Caco-2 (cell line): ENCODE measurements at regions not wholly inside any gene's neighbourhood (a gene's known extent, or its start where the extent isn't known, plus 50 kb on each side); places are given as distances from the start of the nearest gene placed in this dataset.

Experiments used
- BruUV-seq: library from RNA; stranded (reverse); fragments of 400-500 nt; replicated peaks from 2 replicates; lab custom pipeline; 2021; lab: Mats Ljungman, UMichigan
- CTCF ChIA-PET: fragments of 300-600 bp; sonication (Branson Sonifier 250); formaldehyde crosslinking; loops from one replicate; lab custom pipeline; 2022; ENCODE audit warnings: antibody characterized with exemption; lab: Charles Lee
- POLR2A ChIA-PET: fragments of 300-600 bp; sonication (Branson Sonifier 250); formaldehyde crosslinking; loops from one replicate; lab custom pipeline; 2022; ENCODE audit warnings: antibody characterized with exemption; lab: Charles Lee
- DNase-seq, 2 experiments: peaks; one replicate each; pipeline versions ENCODE4 v3.0.0 to v3.0.0-alpha.2; 2020 to 2022
- H3K27me3 ChIP-seq: replicated peaks from 2 replicates; pipeline ENCODE4 v1.6.0; 2011; ENCODE audit warnings: low read length; ENCODE audit not compliant: control insufficient read depth, insufficient read depth
- H3K36me3 ChIP-seq: 2 replicates; pipeline ENCODE4 v1.5.1; 2011; ENCODE audit warnings: low read length; ENCODE audit not compliant: control insufficient read depth, insufficient read depth
- H3K4me1 ChIP-seq: fragments of 250-450 bp; sonication (Bioruptor Pico); 2 replicates; pipeline ENCODE4 v1.5.1; 2020; ENCODE audit warnings: mild to moderate bottlenecking
- H3K4me3 ChIP-seq: 2 replicates; pipeline ENCODE4 v1.5.1; 2011; ENCODE audit warnings: low read depth, mild to moderate bottlenecking, control low read depth, low read length
- H3K9me3 ChIP-seq: fragments of 250-450 bp; sonication (Bioruptor Pico); 2 replicates; pipeline ENCODE4 v1.5.1; 2020; ENCODE audit warnings: mild to moderate bottlenecking, moderate library complexity
- H3K27ac Mint-ChIP-seq: one replicate; pipeline ENCODE4 v1.8.0; 2022; ENCODE audit warnings: mixed read lengths; ENCODE audit not compliant: unreplicated experiment
- H3K27me3 Mint-ChIP-seq: one replicate; pipeline ENCODE4 v1.8.0; 2022; ENCODE audit warnings: mixed read lengths; ENCODE audit not compliant: insufficient read depth, unreplicated experiment
- H3K36me3 Mint-ChIP-seq: one replicate; pipeline ENCODE4 v1.8.0; 2022; ENCODE audit warnings: mild to moderate bottlenecking, mixed read lengths; ENCODE audit not compliant: insufficient read depth, unreplicated experiment
- H3K4me1 Mint-ChIP-seq: one replicate; pipeline ENCODE4 v1.8.0; 2022; ENCODE audit warnings: low read depth, mixed read lengths; ENCODE audit not compliant: unreplicated experiment
- H3K4me3 Mint-ChIP-seq: one replicate; pipeline ENCODE4 v1.8.0; 2022; ENCODE audit warnings: mild to moderate bottlenecking, moderate library complexity, mixed read lengths; ENCODE audit not compliant: unreplicated experiment
- H3K9me3 Mint-ChIP-seq: one replicate; pipeline ENCODE4 v1.8.0; 2022; ENCODE audit warnings: mixed read lengths; ENCODE audit not compliant: unreplicated experiment
- CTCF ChIP-seq, 2 experiments: fragments of 200-600 bp in 1 of 2; IDR thresholded peaks; 1 replicate in 1 of 2; 2 replicates in 1 of 2; pipeline versions ENCODE4 v1.5.1 to v1.8.0; 2011 to 2022; ENCODE audit warnings: antibody characterized with exemption in 1 of 2, control low read depth in 1 of 2, inconsistent platforms in 1 of 2, low read depth in 1 of 2, low read length in 1 of 2, mild to moderate bottlenecking in 1 of 2, moderate library complexity in 1 of 2; ENCODE audit not compliant: insufficient read depth in 1 of 2, severe bottlenecking in 1 of 2, unreplicated experiment in 1 of 2
- intact Hi-C: fragments of 100-400 bp; cut with micrococcal nuclease; formaldehyde crosslinking; loops from one replicate; pipeline ENCODE4 v1.10.0; 2022; ENCODE audit not compliant: unreplicated experiment

GRCh38 chr12:47319746-47320145 is 240.0 kb upstream of the AMIGO2 start:
- Mint-ChIP-seq H3K4me1 (no peaks in the 10 kb centered on the region), H3K27ac (no peak overlapping the region), H3K36me3 (no peaks in the 10 kb centered on the region), H3K27me3 (no peaks in the 10 kb centered on the region), H3K9me3 (no peaks in the 10 kb centered on the region), H3K4me3 (no peak overlapping the region)
- no peak for TF ChIP-seq CTCF (IDR thresholded peaks at IDR 0.05; ENCODE audit: insufficient read depth in 1 of 2, low read depth in 1 of 2, low read length in 1 of 2, severe bottlenecking in 1 of 2, unreplicated experiment in 1 of 2)
- H3K4me1 ChIP-seq: no peaks in the 10 kb centered on the region
- no peak for DNase-seq
- H3K9me3 ChIP-seq: peaks cover 3% of the 10 kb centered on the region; the same call in 1 of the 2 replicates
- H3K36me3 ChIP-seq: no peaks in the 10 kb centered on the region
- H3K27me3 ChIP-seq: no peaks in the 10 kb centered on the region
- no TSS peak for BruUV-seq
- ChIA-PET POLR2A (no interaction called here), CTCF (no interaction called here)
- intact Hi-C loops: no loop called here
- H3K4me3 ChIP-seq: no peak overlapping the region

GRCh38 chr12:47318963-47319362 is 239.2 kb upstream of the AMIGO2 start:
- no peak overlapping the region for H3K4me3 ChIP-seq
- no TSS peak for BruUV-seq
- Mint-ChIP-seq H3K27me3 (no peaks in the 10 kb centered on the region), H3K4me1 (no peaks in the 10 kb centered on the region), H3K36me3 (no peaks in the 10 kb centered on the region), H3K9me3 (no peaks in the 10 kb centered on the region), H3K27ac (no peak overlapping the region), H3K4me3 (no peak overlapping the region)
- DNase-seq: no peak
- ChIA-PET CTCF (no interaction called here), POLR2A (no interaction called here)
- no peaks in the 10 kb centered on the region for H3K4me1 ChIP-seq
- intact Hi-C loops: no loop called here
- no peaks in the 10 kb centered on the region for H3K36me3 ChIP-seq
- H3K27me3 ChIP-seq: no peaks in the 10 kb centered on the region
- peaks cover 3% of the 10 kb centered on the region; the same call in 1 of the 2 replicates for H3K9me3 ChIP-seq
- TF ChIP-seq CTCF (IDR thresholded peaks at IDR 0.05; ENCODE audit: insufficient read depth in 1 of 2, low read depth in 1 of 2, low read length in 1 of 2, severe bottlenecking in 1 of 2, unreplicated experiment in 1 of 2): no peak

GRCh38 chr12:47317175-47317915 is 237.6 kb upstream of the AMIGO2 start:
- DNase-seq: no peak
- POLR2A ChIA-PET: no interaction called here
- Mint-ChIP-seq H3K27me3 (no peaks in the 10 kb centered on the region), H3K27ac (no peak overlapping the region), H3K36me3 (no peaks in the 10 kb centered on the region), H3K4me1 (no peaks in the 10 kb centered on the region), H3K9me3 (no peaks in the 10 kb centered on the region), H3K4me3 (no peak overlapping the region)
- no TSS peak for BruUV-seq
- H3K27me3 ChIP-seq: no peaks in the 10 kb centered on the region
- 0 out of 2 replicates have a peak, but pooled peaks cover 4% of the 10 kb centered on the region for H3K4me1 ChIP-seq
- no peaks in the 10 kb centered on the region for H3K36me3 ChIP-seq
- H3K9me3 ChIP-seq: peaks cover 3% of the 10 kb centered on the region; the same call in 1 of the 2 replicates
- no peak overlapping the region for H3K4me3 ChIP-seq
- CTCF ChIA-PET: no interaction called here
- TF ChIP-seq CTCF (IDR thresholded peaks at IDR 0.05; ENCODE audit: insufficient read depth in 1 of 2, low read depth in 1 of 2, low read length in 1 of 2, severe bottlenecking in 1 of 2, unreplicated experiment in 1 of 2): no peak
- intact Hi-C loops: no loop called here
